ENCODE measurements at regions not wholly inside any gene's neighbourhood (a gene's known extent, or its start where the extent isn't known, plus 50 kb on each side); places are given as distances from the start of the nearest gene placed in this dataset.

GRCh38 chrX:17294561-17294960, 80.4 kb upstream of the NHS start (continued):
- TF ChIP-seq CHD7 (IDR thresholded peaks at IDR 0.05; ENCODE audit: insufficient replicate concordance, low read length) (no peak), ASH2L (IDR thresholded peaks at IDR 0.05; ENCODE audit: low read length) (no peak)

Data from H1 (cell line).